ENCODE measurements at regions not wholly inside any gene's neighbourhood (a gene's known extent, or its start where the extent isn't known, plus 50 kb on each side); places are given as distances from the start of the nearest gene placed in this dataset.

GRCh38 chr6:51265426-51265825 lies 446.8 kb downstream of the TFAP2B start:
- no peaks in the 10 kb centered on the region for H3K36me3 ChIP-seq (ENCODE audit: insufficient read depth, low read length)
- H3K4me1 ChIP-seq (ENCODE audit: insufficient read depth, low read length): no peaks in the 10 kb centered on the region
- H3K79me2 ChIP-seq (ENCODE audit: insufficient read depth, low read length): no peaks in the 10 kb centered on the region
- no peak overlapping the region for H3K4me3 ChIP-seq (ENCODE audit: insufficient read depth, low read length)
- DNase-seq (ENCODE audit: insufficient read length, low spot score, missing footprints): no peak
- no peaks in the 10 kb centered on the region for H3K9me3 ChIP-seq (ENCODE audit: low read depth, low read length)
- no peaks in the 10 kb centered on the region for H4K20me1 ChIP-seq (ENCODE audit: insufficient read depth, low read length)
- no peaks in the 10 kb centered on the region for H3K27me3 ChIP-seq (ENCODE audit: insufficient read depth, low read length)
- no peak for TF ChIP-seq CTCF (IDR thresholded peaks at IDR 0.05; ENCODE audit: extremely low read depth, low read depth, low read length)
- H3K4me2 ChIP-seq (ENCODE audit: insufficient read depth, low read length): no peak overlapping the region
- H2AFZ ChIP-seq (ENCODE audit: low read length): no peak overlapping the region
- no peak overlapping the region for H3K27ac ChIP-seq (ENCODE audit: low read depth, low read length)

- H3K27ac ChIP-seq (ENCODE audit: low read depth, low read length): no peak overlapping the region
- H3K36me3 ChIP-seq (ENCODE audit: insufficient read depth, low read length): no peaks in the 10 kb centered on the region
- H3K4me2 ChIP-seq (ENCODE audit: insufficient read depth, low read length): no peak overlapping the region
- no peaks in the 10 kb centered on the region for H3K27me3 ChIP-seq (ENCODE audit: insufficient read depth, low read length)
- H3K79me2 ChIP-seq (ENCODE audit: insufficient read depth, low read length): no peaks in the 10 kb centered on the region
- no peak for DNase-seq (ENCODE audit: insufficient read length, low spot score, missing footprints)
- no peak overlapping the region for H3K4me3 ChIP-seq (ENCODE audit: insufficient read depth, low read length)
- no peak overlapping the region for H2AFZ ChIP-seq (ENCODE audit: low read length)
- no peaks in the 10 kb centered on the region for H4K20me1 ChIP-seq (ENCODE audit: insufficient read depth, low read length)
- TF ChIP-seq CTCF (IDR thresholded peaks at IDR 0.05; ENCODE audit: extremely low read depth, low read depth, low read length): no peak
- no peaks in the 10 kb centered on the region for H3K4me1 ChIP-seq (ENCODE audit: insufficient read depth, low read length)
- no peaks in the 10 kb centered on the region for H3K9me3 ChIP-seq (ENCODE audit: low read depth, low read length)
These were observed 447.9 kb downstream of the TFAP2B start for GRCh38 chr6:51266604-51267003.

- H3K4me1 ChIP-seq (ENCODE audit: insufficient read depth, low read length): no peaks in the 10 kb centered on the region
- TF ChIP-seq CTCF (IDR thresholded peaks at IDR 0.05; ENCODE audit: extremely low read depth, low read depth, low read length): no peak
- no peaks in the 10 kb centered on the region for H3K36me3 ChIP-seq (ENCODE audit: insufficient read depth, low read length)
- H4K20me1 ChIP-seq (ENCODE audit: insufficient read depth, low read length): no peaks in the 10 kb centered on the region
- H3K79me2 ChIP-seq (ENCODE audit: insufficient read depth, low read length): no peaks in the 10 kb centered on the region
- no peak overlapping the region for H2AFZ ChIP-seq (ENCODE audit: low read length)
- no peak overlapping the region for H3K4me2 ChIP-seq (ENCODE audit: insufficient read depth, low read length)
- no peak overlapping the region for H3K27ac ChIP-seq (ENCODE audit: low read depth, low read length)
- no peak for DNase-seq (ENCODE audit: insufficient read length, low spot score, missing footprints)
- H3K27me3 ChIP-seq (ENCODE audit: insufficient read depth, low read length): no peaks in the 10 kb centered on the region
- H3K9me3 ChIP-seq (ENCODE audit: low read depth, low read length): no peaks in the 10 kb centered on the region
- H3K4me3 ChIP-seq (ENCODE audit: insufficient read depth, low read length): no peak overlapping the region
These were observed 450.0 kb downstream of the TFAP2B start for GRCh38 chr6:51268666-51269065.

GRCh38 chr6:51269876-51270275 lies 451.2 kb downstream of the TFAP2B start:
- no peaks in the 10 kb centered on the region for H3K4me1 ChIP-seq (ENCODE audit: insufficient read depth, low read length)
- no peak for DNase-seq (ENCODE audit: insufficient read length, low spot score, missing footprints)
- no peaks in the 10 kb centered on the region for H3K79me2 ChIP-seq (ENCODE audit: insufficient read depth, low read length)
- no peak overlapping the region for H2AFZ ChIP-seq (ENCODE audit: low read length)
- H3K36me3 ChIP-seq (ENCODE audit: insufficient read depth, low read length): no peaks in the 10 kb centered on the region
- H3K9me3 ChIP-seq (ENCODE audit: low read depth, low read length): no peaks in the 10 kb centered on the region
- H3K27me3 ChIP-seq (ENCODE audit: insufficient read depth, low read length): no peaks in the 10 kb centered on the region
- no peak overlapping the region for H3K27ac ChIP-seq (ENCODE audit: low read depth, low read length)
- H4K20me1 ChIP-seq (ENCODE audit: insufficient read depth, low read length): no peaks in the 10 kb centered on the region
- no peak for TF ChIP-seq CTCF (IDR thresholded peaks at IDR 0.05; ENCODE audit: extremely low read depth, low read depth, low read length)
- H3K4me2 ChIP-seq (ENCODE audit: insufficient read depth, low read length): no peak overlapping the region
- H3K4me3 ChIP-seq (ENCODE audit: insufficient read depth, low read length): no peak overlapping the region

Measured in osteoblast (primary cell).